WTC11 (cell line): ENCODE measurements at regions not wholly inside any gene's neighbourhood (a gene's known extent, or its start where the extent isn't known, plus 50 kb on each side); places are given as distances from the start of the nearest gene placed in this dataset.

Source experiments
- ATAC-seq: fragments of 200-7000 bp; cut with Tn5 transposase; 2 replicates; pipeline ENCODE4 v1.10.0; 2021; ENCODE audit warnings: mild to moderate bottlenecking, moderate library complexity
- CTCF ChIA-PET: fragments of 300-600 bp; sonication (Branson Sonifier 250); formaldehyde crosslinking; loops from one replicate; lab custom pipeline; 2021; ENCODE audit warnings: antibody characterized with exemption; lab: Charles Lee
- POLR2A ChIA-PET: fragments of 350-600 bp; sonication (Branson Sonifier 250); formaldehyde crosslinking; loops from one replicate; lab custom pipeline; 2021; ENCODE audit warnings: antibody characterized with exemption; lab: Charles Lee
- DNase-seq: peaks from one replicate; pipeline ENCODE4 v3.0.0; 2021; ENCODE audit warnings: low spot score
- H3K27ac Mint-ChIP-seq: 2 replicates; pipeline ENCODE4 v1.8.0; 2021; ENCODE audit warnings: mixed read lengths
- H3K27me3 Mint-ChIP-seq: 2 replicates; pipeline ENCODE4 v1.8.0; 2021; ENCODE audit warnings: low read depth, mild to moderate bottlenecking, moderate library complexity, mixed read lengths
- H3K36me3 Mint-ChIP-seq: 2 replicates; pipeline ENCODE4 v1.8.0; 2021; ENCODE audit warnings: mixed read lengths
- H3K4me1 Mint-ChIP-seq: 2 replicates; pipeline ENCODE4 v1.8.0; 2022; ENCODE audit warnings: mixed read lengths
- H3K4me3 Mint-ChIP-seq: 2 replicates; pipeline ENCODE4 v1.8.0; 2021; ENCODE audit warnings: mild to moderate bottlenecking, moderate library complexity, mixed read lengths
- H3K9me3 Mint-ChIP-seq: 2 replicates; pipeline ENCODE4 v1.8.0; 2021; ENCODE audit warnings: mixed read lengths
- FOXP4 ChIP-seq: sonication (generic); formaldehyde crosslinking; IDR thresholded peaks from 2 replicates; pipeline ENCODE4 v1.8.0; 2022; ENCODE audit warnings: mild to moderate bottlenecking, missing genetic modification reagents
- IRF2 ChIP-seq: sonication (generic); formaldehyde crosslinking; IDR thresholded peaks from 2 replicates; pipeline ENCODE4 v1.8.0; 2022; ENCODE audit warnings: low read depth, missing genetic modification reagents, borderline replicate concordance
- MLX ChIP-seq: sonication (generic); formaldehyde crosslinking; IDR thresholded peaks from 2 replicates; pipeline ENCODE4 v1.8.1; 2023; ENCODE audit warnings: mild to moderate bottlenecking, missing genetic modification reagents, moderate library complexity
- NFATC4 ChIP-seq: fragments of 250-450 bp; sonication (Bioruptor Pico); IDR thresholded peaks from 2 replicates; pipeline ENCODE4 v1.9.0; 2021; ENCODE audit warnings: mild to moderate bottlenecking
- NFYB ChIP-seq: sonication (generic); formaldehyde crosslinking; conservative IDR thresholded peaks from 2 replicates; pipeline ENCODE4 v1.8.0; 2022; ENCODE audit warnings: low read depth, missing genetic modification reagents
- TEAD4 ChIP-seq: sonication (generic); formaldehyde crosslinking; IDR thresholded peaks from 2 replicates; pipeline ENCODE4 v1.8.0; 2022; ENCODE audit warnings: mild to moderate bottlenecking, missing genetic modification reagents
- TP53 ChIP-seq: sonication (generic); formaldehyde crosslinking; IDR thresholded peaks from 2 replicates; pipeline ENCODE4 v1.8.1; 2023; ENCODE audit warnings: mild to moderate bottlenecking, missing genetic modification reagents
- ZBTB21 ChIP-seq: sonication (generic); formaldehyde crosslinking; IDR thresholded peaks from 2 replicates; pipeline ENCODE4 v1.8.1; 2023; ENCODE audit warnings: mild to moderate bottlenecking, missing genetic modification reagents, borderline replicate concordance
- ZNF232 ChIP-seq: sonication (generic); formaldehyde crosslinking; IDR thresholded peaks from 2 replicates; pipeline ENCODE4 v1.8.0; 2022; ENCODE audit warnings: mild to moderate bottlenecking, missing genetic modification reagents
- TF ChIP-seq, protein P1 (sequence below): fragments of 250-450 bp; sonication (Bioruptor Pico); IDR thresholded peaks from 2 replicates; pipeline ENCODE4 v1.9.0; 2021; ENCODE audit warnings: mild to moderate bottlenecking
- TF ChIP-seq, protein P2 (sequence below): fragments of 250-450 bp; sonication (Bioruptor Pico); IDR thresholded peaks from 2 replicates; pipeline ENCODE4 v1.9.0; 2021; ENCODE audit warnings: mild to moderate bottlenecking
- TF ChIP-seq, protein P3 (sequence below): sonication (generic); formaldehyde crosslinking; IDR thresholded peaks from 2 replicates; pipeline ENCODE4 v1.8.1; 2023; ENCODE audit warnings: mild to moderate bottlenecking, missing genetic modification reagents, moderate library complexity
- TF ChIP-seq, protein P4 (sequence below): sonication (generic); formaldehyde crosslinking; IDR thresholded peaks from 2 replicates; pipeline ENCODE4 v1.8.1; 2022; ENCODE audit warnings: low read depth, mild to moderate bottlenecking, moderate library complexity, missing genetic modification reagents, borderline replicate concordance
- TF ChIP-seq, protein P5 (sequence below): fragments of 250-450 bp; sonication (Bioruptor Pico); IDR thresholded peaks from 2 replicates; pipeline ENCODE4 v1.9.0; 2021; ENCODE audit warnings: mild to moderate bottlenecking, borderline replicate concordance
- TF ChIP-seq, protein P6 (sequence below): sonication (generic); formaldehyde crosslinking; IDR thresholded peaks from 2 replicates; pipeline ENCODE4 v1.8.1; 2023; ENCODE audit warnings: mild to moderate bottlenecking, missing genetic modification reagents

DNA sequence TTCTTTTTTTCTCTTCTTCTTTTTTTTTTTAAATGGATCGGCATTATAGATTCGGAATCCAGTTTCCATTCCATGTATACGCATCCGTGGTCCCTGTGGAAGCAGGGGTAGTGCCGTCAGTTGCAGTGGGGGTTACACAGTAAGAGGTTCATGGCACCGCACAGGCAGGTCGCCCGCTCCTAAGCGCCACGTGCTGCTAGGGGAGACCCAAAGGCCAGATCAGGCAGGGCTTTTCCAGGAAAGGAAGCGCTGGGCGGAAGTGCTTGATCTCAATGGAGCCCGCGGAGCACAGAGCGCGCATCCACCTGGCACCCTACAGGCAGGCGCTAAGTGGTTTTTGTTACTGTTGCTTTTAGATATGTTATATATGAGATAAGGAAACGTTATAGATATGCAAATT, 174.8 kb upstream of the OR13F1 start:
- DNase-seq: no peak
- H3K27ac Mint-ChIP-seq: no peak overlapping the region
- peaks cover 13% of the 10 kb centered on the region for H3K4me1 Mint-ChIP-seq
- TF ChIP-seq, protein P1, sequence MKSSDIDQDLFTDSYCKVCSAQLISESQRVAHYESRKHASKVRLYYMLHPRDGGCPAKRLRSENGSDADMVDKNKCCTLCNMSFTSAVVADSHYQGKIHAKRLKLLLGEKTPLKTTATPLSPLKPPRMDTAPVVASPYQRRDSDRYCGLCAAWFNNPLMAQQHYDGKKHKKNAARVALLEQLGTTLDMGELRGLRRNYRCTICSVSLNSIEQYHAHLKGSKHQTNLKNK (CRISPR knock-in tag): no peak
- TF ChIP-seq, protein P2, sequence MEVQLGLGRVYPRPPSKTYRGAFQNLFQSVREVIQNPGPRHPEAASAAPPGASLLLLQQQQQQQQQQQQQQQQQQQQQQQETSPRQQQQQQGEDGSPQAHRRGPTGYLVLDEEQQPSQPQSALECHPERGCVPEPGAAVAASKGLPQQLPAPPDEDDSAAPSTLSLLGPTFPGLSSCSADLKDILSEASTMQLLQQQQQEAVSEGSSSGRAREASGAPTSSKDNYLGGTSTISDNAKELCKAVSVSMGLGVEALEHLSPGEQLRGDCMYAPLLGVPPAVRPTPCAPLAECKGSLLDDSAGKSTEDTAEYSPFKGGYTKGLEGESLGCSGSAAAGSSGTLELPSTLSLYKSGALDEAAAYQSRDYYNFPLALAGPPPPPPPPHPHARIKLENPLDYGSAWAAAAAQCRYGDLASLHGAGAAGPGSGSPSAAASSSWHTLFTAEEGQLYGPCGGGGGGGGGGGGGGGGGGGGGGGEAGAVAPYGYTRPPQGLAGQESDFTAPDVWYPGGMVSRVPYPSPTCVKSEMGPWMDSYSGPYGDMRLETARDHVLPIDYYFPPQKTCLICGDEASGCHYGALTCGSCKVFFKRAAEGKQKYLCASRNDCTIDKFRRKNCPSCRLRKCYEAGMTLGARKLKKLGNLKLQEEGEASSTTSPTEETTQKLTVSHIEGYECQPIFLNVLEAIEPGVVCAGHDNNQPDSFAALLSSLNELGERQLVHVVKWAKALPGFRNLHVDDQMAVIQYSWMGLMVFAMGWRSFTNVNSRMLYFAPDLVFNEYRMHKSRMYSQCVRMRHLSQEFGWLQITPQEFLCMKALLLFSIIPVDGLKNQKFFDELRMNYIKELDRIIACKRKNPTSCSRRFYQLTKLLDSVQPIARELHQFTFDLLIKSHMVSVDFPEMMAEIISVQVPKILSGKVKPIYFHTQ (CRISPR knock-in tag): no peak
- TF ChIP-seq ZBTB21 (no peak), NFYB (CRISPR knock-in tag) (no peak), IRF2 (CRISPR knock-in tag) (no peak), TP53 (CRISPR knock-in tag) (no peak), TEAD4 (CRISPR knock-in tag) (no peak), ZNF232 (CRISPR knock-in tag) (no peak), MLX (CRISPR knock-in tag) (no peak), NFATC4 (CRISPR knock-in tag) (no peak), FOXP4 (CRISPR knock-in tag) (no peak)
- TF ChIP-seq, protein P3, sequence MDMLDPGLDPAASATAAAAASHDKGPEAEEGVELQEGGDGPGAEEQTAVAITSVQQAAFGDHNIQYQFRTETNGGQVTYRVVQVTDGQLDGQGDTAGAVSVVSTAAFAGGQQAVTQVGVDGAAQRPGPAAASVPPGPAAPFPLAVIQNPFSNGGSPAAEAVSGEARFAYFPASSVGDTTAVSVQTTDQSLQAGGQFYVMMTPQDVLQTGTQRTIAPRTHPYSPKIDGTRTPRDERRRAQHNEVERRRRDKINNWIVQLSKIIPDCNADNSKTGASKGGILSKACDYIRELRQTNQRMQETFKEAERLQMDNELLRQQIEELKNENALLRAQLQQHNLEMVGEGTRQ (CRISPR knock-in tag): no peak
- TF ChIP-seq, protein P4, sequence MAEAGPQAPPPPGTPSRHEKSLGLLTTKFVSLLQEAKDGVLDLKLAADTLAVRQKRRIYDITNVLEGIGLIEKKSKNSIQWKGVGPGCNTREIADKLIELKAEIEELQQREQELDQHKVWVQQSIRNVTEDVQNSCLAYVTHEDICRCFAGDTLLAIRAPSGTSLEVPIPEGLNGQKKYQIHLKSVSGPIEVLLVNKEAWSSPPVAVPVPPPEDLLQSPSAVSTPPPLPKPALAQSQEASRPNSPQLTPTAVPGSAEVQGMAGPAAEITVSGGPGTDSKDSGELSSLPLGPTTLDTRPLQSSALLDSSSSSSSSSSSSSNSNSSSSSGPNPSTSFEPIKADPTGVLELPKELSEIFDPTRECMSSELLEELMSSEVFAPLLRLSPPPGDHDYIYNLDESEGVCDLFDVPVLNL (CRISPR knock-in tag): no peak
- TF ChIP-seq, protein P5, sequence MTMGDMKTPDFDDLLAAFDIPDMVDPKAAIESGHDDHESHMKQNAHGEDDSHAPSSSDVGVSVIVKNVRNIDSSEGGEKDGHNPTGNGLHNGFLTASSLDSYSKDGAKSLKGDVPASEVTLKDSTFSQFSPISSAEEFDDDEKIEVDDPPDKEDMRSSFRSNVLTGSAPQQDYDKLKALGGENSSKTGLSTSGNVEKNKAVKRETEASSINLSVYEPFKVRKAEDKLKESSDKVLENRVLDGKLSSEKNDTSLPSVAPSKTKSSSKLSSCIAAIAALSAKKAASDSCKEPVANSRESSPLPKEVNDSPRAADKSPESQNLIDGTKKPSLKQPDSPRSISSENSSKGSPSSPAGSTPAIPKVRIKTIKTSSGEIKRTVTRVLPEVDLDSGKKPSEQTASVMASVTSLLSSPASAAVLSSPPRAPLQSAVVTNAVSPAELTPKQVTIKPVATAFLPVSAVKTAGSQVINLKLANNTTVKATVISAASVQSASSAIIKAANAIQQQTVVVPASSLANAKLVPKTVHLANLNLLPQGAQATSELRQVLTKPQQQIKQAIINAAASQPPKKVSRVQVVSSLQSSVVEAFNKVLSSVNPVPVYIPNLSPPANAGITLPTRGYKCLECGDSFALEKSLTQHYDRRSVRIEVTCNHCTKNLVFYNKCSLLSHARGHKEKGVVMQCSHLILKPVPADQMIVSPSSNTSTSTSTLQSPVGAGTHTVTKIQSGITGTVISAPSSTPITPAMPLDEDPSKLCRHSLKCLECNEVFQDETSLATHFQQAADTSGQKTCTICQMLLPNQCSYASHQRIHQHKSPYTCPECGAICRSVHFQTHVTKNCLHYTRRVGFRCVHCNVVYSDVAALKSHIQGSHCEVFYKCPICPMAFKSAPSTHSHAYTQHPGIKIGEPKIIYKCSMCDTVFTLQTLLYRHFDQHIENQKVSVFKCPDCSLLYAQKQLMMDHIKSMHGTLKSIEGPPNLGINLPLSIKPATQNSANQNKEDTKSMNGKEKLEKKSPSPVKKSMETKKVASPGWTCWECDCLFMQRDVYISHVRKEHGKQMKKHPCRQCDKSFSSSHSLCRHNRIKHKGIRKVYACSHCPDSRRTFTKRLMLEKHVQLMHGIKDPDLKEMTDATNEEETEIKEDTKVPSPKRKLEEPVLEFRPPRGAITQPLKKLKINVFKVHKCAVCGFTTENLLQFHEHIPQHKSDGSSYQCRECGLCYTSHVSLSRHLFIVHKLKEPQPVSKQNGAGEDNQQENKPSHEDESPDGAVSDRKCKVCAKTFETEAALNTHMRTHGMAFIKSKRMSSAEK (CRISPR knock-in tag): no peak
- TF ChIP-seq, protein P6, sequence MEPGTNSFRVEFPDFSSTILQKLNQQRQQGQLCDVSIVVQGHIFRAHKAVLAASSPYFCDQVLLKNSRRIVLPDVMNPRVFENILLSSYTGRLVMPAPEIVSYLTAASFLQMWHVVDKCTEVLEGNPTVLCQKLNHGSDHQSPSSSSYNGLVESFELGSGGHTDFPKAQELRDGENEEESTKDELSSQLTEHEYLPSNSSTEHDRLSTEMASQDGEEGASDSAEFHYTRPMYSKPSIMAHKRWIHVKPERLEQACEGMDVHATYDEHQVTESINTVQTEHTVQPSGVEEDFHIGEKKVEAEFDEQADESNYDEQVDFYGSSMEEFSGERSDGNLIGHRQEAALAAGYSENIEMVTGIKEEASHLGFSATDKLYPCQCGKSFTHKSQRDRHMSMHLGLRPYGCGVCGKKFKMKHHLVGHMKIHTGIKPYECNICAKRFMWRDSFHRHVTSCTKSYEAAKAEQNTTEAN (CRISPR knock-in tag): no peak
- TF ChIP-seq, all 79 proteins: peak for 0
- no peak for ATAC-seq
- Mint-ChIP-seq H3K27me3 (no peaks in the 10 kb centered on the region), H3K9me3 (peaks cover 8% of the 10 kb centered on the region), H3K4me3 (no peak overlapping the region), H3K36me3 (peaks cover 4% of the 10 kb centered on the region)
- CTCF ChIA-PET: no interaction called here
- POLR2A ChIA-PET: no interaction called here
